ENCODE measurements at regions not wholly inside any gene's neighbourhood (a gene's known extent, or its start where the extent isn't known, plus 50 kb on each side); places are given as distances from the start of the nearest gene placed in this dataset.

- no peak for TF ChIP-seq CTCF (IDR thresholded peaks at IDR 0.05)
- no peak for TF ChIP-seq POLR2AphosphoS5 (IDR thresholded peaks at IDR 0.05; ENCODE audit: low read depth, low read length)
Measured at GRCh38 chr10:130561681-130562080, 425.5 kb downstream of the GLRX3 start.
